Suprapubic skin (tissue), 4 donors: ENCODE measurements at regions not wholly inside any gene's neighbourhood (a gene's known extent, or its start where the extent isn't known, plus 50 kb on each side); places are given as distances from the start of the nearest gene placed in this dataset.

Experiments
- CTCF ChIP-seq, 2 donors: fragments of 200-600 bp in 1 of 2; fragments of 450-650 bp in 1 of 2; sonication (generic) in 1 of 2; IDR thresholded peaks; one replicate each; pipeline ENCODE4 v1.5.1; 2016 to 2019; ENCODE audit warnings: antibody characterized with exemption in 2 of 2, mild to moderate bottlenecking in 1 of 2, moderate library complexity in 1 of 2
- EP300 ChIP-seq: sonication (generic); formaldehyde crosslinking; IDR thresholded peaks from one replicate; pipeline ENCODE4 v1.6.1; 2017; ENCODE audit warnings: antibody characterized with exemption
- POLR2A ChIP-seq, 2 donors: fragments of 450-650 bp; IDR thresholded peaks; one replicate each; pipeline ENCODE4 v1.6.1; 2017; ENCODE audit warnings: antibody characterized with exemption in 2 of 2, mild to moderate bottlenecking in 2 of 2, moderate library complexity in 2 of 2
- POLR2AphosphoS5 ChIP-seq, 3 donors: sonication (generic); formaldehyde crosslinking; IDR thresholded peaks; one replicate each; pipeline ENCODE4 v1.6.1; 2017; ENCODE audit warnings: antibody characterized with exemption in 3 of 3

- no peak for TF ChIP-seq POLR2A (IDR thresholded peaks at IDR 0.05)
- TF ChIP-seq CTCF (IDR thresholded peaks at IDR 0.05): no peak
- TF ChIP-seq POLR2AphosphoS5 (IDR thresholded peaks at IDR 0.05): no peak
- no peak for TF ChIP-seq EP300
These were observed 112.5 kb upstream of the SELENOP start for GRCh38 chr5:42924226-42924625.
